NCI-H2081 treated with DMSO at 0.1 percent for 48 hours (cell line): ENCODE measurements at regions not wholly inside any gene's neighbourhood (a gene's known extent, or its start where the extent isn't known, plus 50 kb on each side); places are given as distances from the start of the nearest gene placed in this dataset.
"Not testable (repeated sequence)": the region's sequence is repeated elsewhere in the genome, so short reads cannot be mapped to it uniquely, and the experiment has no call there.

ENCODE experiments used
- DNase-seq: peaks from one replicate; lab custom pipeline; 2025; lab: John Stamatoyannopoulos, UW

- no peak for DNase-seq
Observed at GRCh38 chr16:59090541-59090940, 356.4 kb upstream of the GOT2 start.

GRCh38 chr16:59088431-59088830 lies 354.3 kb upstream of the GOT2 start:
- DNase-seq: no peak

- DNase-seq: no peak
Observed at GRCh38 chr16:59087641-59088040, 353.5 kb upstream of the GOT2 start.

- no peak for DNase-seq
Observed at GRCh38 chr16:59067205-59067604, 333.1 kb upstream of the GOT2 start.

- DNase-seq: no peak
Observed at GRCh38 chr16:59060207-59060606, 326.1 kb upstream of the GOT2 start.

GRCh38 chr16:59058250-59058649 lies 324.1 kb upstream of the GOT2 start:
- no peak for DNase-seq

DNA sequence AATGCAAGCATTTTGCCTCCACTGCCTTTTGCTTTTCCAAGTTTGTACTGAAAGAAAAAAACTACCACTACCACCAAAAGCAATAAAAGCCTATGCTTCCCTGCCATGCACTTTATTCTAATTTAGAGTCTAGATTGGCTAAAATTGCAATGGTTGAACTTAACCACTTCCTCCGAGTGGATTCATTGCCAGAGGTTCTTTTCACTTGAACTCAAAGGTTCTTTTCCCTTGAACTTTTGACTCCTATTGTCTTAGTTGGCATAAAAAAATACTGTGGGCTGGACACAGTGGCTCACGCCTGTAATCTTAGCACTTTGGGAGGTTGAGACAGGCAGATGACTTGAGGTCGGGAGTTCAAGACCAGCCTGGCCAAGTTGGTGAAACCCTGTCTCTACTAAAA lies 319.8 kb upstream of the GOT2 start:
- DNase-seq: no peak

DNA sequence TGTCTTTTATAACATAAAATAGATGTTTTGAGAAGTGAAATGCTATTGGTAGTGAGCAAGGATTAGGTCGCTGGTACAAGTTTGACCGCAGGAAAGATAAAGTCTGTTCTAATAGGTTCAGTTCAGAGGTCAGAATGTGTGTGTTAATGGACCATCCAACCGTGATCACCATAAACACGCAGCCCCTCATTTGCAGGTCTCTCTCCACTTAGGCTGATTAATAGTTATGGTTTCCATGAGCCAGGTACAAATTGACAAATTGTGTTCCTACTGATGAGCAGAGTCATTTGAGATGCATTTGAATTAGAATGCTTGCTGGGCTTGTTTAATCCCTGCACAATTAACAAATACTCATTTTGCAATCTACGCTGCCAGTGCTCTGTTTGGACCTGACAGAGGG lies 318.1 kb upstream of the GOT2 start:
- no peak for DNase-seq

GRCh38 chr16:59048876-59049275 lies 314.8 kb upstream of the GOT2 start:
- no peak for DNase-seq

- DNase-seq: no peak
Observed at GRCh38 chr16:59047114-59047513, 313.0 kb upstream of the GOT2 start.

GRCh38 chr16:59046335-59046734 lies 312.2 kb upstream of the GOT2 start:
- no peak for DNase-seq

DNA sequence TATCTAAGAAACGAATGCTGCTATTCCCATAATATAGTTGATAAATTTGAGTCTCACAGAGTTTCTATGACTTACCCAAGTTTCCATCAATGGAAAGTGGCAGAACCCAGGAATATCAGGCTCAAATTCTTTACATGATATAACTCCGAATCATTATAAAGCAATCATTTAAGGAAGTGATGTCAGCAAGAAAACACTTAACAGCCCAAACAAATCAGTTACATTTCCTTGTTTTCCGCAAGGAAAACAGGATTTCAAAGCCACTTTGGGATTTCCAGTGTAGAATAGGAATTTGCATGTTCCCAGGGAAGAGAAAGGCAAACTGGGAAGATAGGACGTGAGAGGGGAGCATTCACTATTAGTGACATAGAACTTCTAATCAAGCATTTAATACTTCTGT lies 311.4 kb upstream of the GOT2 start:
- no peak for DNase-seq

- no peak for DNase-seq
Observed at GRCh38 chr16:59044616-59045015, 310.5 kb upstream of the GOT2 start.

GRCh38 chr16:59042301-59042700 lies 308.2 kb upstream of the GOT2 start:
- DNase-seq: no peak

DNA sequence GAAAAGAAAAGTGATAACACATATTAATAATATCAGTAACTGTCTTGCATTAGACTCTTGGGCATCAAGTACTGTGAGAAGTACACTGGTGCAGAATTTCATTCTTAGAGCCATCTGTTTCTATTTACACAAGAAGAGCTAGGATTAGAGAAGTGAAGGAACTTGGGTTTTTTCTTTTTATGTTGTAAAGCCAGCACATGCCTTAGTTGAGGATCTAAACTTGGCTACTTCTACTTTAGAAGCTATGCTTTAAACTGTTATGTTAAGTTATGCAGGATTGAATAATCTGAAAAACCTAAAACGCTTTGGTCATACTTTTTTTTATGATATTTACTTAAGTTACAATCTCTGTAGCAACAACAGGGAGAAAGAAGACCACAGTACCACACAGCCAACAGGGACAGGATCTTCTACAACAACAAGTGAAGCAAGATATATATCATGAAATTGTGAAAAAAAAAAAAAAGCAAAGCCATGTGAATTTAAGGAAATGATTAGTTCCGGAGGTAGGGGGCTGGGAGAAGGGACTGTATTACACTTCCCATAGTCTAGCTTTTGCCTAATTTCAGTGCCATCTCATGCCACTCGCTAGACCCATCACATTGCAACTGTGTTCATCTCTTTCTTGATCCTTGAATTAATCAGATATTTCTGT lies 305.1 kb upstream of the GOT2 start:
- DNase-seq: no peak

GRCh38 chr16:59030923-59031485 lies 296.9 kb upstream of the GOT2 start:
- no peak for DNase-seq

DNA sequence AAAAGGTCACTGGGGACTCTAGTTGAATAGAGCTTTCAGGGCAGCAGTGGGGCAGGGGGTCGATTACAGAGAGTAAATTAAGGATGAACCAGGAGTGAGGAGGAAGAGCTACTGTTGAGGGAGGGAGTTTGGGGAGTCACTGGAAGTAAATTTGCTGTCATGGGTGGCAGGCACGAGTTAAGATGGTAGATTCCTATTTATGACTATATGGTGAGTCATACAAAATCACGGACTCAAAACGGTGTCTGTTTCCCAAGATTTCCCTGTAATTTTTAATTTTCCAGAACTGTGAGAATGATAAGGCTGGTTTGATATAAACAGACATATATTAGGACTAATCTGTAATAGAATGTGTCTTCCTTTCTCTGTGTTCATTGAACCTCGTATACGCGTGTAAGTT lies 287.6 kb upstream of the GOT2 start:
- no peak for DNase-seq

- no peak for DNase-seq
Observed at GRCh38 chr16:59013930-59014329, 279.8 kb upstream of the GOT2 start.

GRCh38 chr16:58999762-59000161 lies 265.6 kb upstream of the GOT2 start:
- no peak for DNase-seq

DNA sequence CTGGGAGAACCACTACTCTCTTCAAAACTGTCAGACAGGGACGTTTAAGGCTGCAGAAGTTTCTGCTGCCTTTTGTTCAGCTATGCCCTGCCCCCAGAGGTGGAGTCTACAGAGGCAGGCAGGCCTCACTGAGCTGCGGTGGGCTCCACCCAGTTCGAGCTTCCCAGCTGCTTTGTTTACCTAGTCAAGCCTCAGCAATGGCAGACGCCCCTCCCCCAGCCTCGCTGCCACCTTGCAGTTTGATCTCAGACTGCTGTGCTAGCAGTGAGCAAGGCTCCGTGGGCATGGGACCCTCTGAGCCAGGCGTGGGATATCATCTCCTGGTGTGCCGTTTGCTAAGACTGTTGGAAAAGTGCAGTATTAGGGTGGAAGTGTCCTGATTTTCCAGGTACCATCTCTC lies 258.6 kb upstream of the GOT2 start:
- DNase-seq: not testable (repeated sequence)

DNA sequence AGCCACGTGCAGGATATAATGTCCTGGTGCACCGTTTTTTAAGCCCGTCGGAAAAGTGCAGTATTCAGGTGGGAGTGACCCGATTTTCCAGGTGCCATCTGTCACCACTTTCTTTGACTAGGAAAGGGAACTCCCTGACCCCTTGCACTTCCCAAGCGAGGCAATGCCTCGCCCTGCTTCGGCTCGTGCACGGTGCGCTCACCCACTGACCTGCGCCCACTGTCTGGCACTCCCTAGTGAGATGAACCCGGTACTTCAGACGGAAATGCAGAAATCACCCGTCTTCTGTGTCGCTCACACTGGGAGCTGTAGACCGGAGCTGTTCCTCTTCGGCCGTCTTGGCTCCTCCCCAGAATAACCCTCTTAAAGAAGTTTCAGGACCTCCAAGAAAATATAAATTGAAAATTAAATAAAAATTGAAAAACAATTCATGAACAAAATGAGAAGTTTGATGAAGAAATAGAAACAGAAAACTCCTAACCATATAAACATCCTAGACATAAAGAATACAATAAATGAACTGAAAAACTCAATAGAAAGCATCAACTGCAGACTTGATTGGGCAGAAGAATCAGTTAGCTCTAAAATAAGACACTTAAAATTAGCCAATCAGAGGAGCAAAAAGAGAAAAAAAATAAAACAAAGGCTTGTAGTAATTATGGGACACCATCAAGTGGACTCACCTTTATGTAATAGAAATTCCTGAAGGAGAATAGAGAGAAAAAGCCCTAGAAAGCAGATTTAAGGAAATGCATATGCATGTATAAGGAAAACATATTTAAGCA lies 249.3 kb upstream of the GOT2 start:
- DNase-seq: not testable (repeated sequence)

- no peak for DNase-seq
Observed at GRCh38 chr16:58970775-58971174, 236.7 kb upstream of the GOT2 start.

DNA sequence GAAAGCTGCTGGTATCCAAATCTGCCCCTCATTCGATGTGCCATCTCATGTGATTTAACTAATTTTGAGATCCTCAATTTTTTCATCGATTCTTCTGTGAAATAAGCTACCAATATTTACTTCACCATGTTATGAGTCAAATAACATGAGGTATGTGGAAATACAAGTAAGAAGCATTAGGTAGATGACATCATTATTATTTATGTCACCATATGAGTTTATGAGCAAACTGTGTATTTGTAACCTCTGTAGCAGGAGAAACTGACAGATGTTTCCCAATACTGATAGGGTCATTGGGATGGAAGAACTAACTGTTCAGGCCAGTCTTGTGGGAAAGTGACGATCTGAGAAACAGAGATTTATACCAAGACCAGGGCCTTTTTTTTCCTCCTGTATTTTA lies 229.4 kb upstream of the GOT2 start:
- no peak for DNase-seq

- no peak for DNase-seq
Observed at GRCh38 chr16:58962811-58963210, 228.7 kb upstream of the GOT2 start.
